ENCODE measurements at regions not wholly inside any gene's neighbourhood (a gene's known extent, or its start where the extent isn't known, plus 50 kb on each side); places are given as distances from the start of the nearest gene placed in this dataset.

DNA sequence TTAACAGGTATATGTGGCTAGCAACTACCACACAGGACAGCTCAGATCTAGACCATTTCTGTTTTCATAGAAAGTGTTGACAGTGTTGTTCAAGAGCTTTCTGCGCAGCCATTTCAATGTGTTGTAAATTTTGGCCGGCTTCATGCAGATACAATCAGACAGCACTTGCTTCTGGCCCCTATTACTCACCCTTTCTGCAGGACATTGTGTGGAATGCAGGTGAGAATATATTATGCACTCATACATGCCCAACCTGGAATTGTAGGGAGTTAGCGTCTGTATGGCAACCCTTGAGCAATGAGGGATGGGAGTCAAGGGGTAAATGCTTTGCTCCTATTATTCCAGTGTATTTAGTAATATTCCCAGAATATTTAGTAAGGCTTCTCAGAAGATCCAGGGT lies 180.9 kb upstream of the PLXNA2 start:
- Mint-ChIP-seq H3K27me3 (ENCODE audit: insufficient read depth) (no peaks in the 10 kb centered on the region), H3K4me3 (no peak overlapping the region), H3K27ac (no peak overlapping the region), H3K4me1 (peaks cover 24% of the 10 kb centered on the region), H3K36me3 (ENCODE audit: low read depth) (no peaks in the 10 kb centered on the region), H3K9me3 (no peaks in the 10 kb centered on the region)
- Histone ChIP-seq H3K27me3 (ENCODE audit: control insufficient read depth, insufficient read depth, low read length, poor library complexity, severe bottlenecking) (no peaks in the 10 kb centered on the region), H3K27ac (ENCODE audit: low read depth, low read length) (no peak overlapping the region), H3K4me1 (ENCODE audit: control insufficient read depth, insufficient read depth, low read length) (peaks cover 11% of the 10 kb centered on the region), H3K9me3 (ENCODE audit: control insufficient read depth, low read length) (peaks cover 4% of the 10 kb centered on the region), H3K9ac (ENCODE audit: extremely low read depth, low read length, poor library complexity, severe bottlenecking) (no peak overlapping the region), H3K4me3 (ENCODE audit: low read length) (no peak overlapping the region), H3K36me3 (ENCODE audit: control insufficient read depth, insufficient read depth, low read length) (no peaks in the 10 kb centered on the region)
- WGBS, 2 experiments (ENCODE audit: insufficient coverage in 1 of 2, insufficient read length in 1 of 2), result 98% methylated on average over 3 of the region's 3 CpGs; no CpG with 5 or more reads in 1 of the 2 experiments
- TF ChIP-seq, protein P1, sequence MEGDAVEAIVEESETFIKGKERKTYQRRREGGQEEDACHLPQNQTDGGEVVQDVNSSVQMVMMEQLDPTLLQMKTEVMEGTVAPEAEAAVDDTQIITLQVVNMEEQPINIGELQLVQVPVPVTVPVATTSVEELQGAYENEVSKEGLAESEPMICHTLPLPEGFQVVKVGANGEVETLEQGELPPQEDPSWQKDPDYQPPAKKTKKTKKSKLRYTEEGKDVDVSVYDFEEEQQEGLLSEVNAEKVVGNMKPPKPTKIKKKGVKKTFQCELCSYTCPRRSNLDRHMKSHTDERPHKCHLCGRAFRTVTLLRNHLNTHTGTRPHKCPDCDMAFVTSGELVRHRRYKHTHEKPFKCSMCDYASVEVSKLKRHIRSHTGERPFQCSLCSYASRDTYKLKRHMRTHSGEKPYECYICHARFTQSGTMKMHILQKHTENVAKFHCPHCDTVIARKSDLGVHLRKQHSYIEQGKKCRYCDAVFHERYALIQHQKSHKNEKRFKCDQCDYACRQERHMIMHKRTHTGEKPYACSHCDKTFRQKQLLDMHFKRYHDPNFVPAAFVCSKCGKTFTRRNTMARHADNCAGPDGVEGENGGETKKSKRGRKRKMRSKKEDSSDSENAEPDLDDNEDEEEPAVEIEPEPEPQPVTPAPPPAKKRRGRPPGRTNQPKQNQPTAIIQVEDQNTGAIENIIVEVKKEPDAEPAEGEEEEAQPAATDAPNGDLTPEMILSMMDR (conservative IDR thresholded peaks at IDR 0.05), result no peak
- no peak for DNase-seq

DNA sequence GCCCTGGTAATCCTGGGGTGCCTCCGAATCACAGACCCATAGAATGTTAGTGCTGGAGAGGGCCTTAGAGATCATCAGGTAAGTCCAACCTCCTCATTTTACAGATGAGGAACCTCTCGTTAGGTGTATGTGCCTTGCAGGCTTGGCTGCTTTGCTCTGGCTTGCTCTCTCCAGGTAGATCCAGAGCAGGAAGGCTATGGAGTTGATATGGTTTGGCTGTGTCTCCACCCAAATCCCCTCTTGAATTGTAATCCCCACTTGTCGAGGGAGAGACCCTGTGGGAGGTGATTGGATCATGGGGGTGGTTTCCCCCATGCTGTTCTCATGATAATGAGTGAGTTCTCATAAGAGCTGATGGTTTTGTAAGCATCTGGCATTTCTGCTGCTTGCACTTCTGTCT lies 186.0 kb upstream of the PLXNA2 start:
- H3K36me3 Mint-ChIP-seq (ENCODE audit: low read depth), result no peaks in the 10 kb centered on the region
- DNase-seq, result peak; percentile 63
- no peak overlapping the region for H3K9ac ChIP-seq (ENCODE audit: extremely low read depth, low read length, poor library complexity, severe bottlenecking)
- H3K27ac Mint-ChIP-seq, result peak overlapping the region; percentile 59
- H3K27ac ChIP-seq (ENCODE audit: low read depth, low read length), result no peak overlapping the region
- no peak overlapping the region for H3K4me3 Mint-ChIP-seq
- WGBS, 2 experiments (ENCODE audit: insufficient coverage in 1 of 2, insufficient read length in 1 of 2), result 48% methylated on average over 3 of the region's 3 CpGs; no CpG with 5 or more reads in 1 of the 2 experiments
- peaks cover 53% of the 10 kb centered on the region for H3K4me1 Mint-ChIP-seq
- peaks cover 1% of the 10 kb centered on the region for H3K27me3 Mint-ChIP-seq (ENCODE audit: insufficient read depth)
- peaks cover 23% of the 10 kb centered on the region for H3K4me1 ChIP-seq (ENCODE audit: control insufficient read depth, insufficient read depth, low read length)
- no peaks in the 10 kb centered on the region for H3K27me3 ChIP-seq (ENCODE audit: control insufficient read depth, insufficient read depth, low read length, poor library complexity, severe bottlenecking)
- no peaks in the 10 kb centered on the region for H3K36me3 ChIP-seq (ENCODE audit: control insufficient read depth, insufficient read depth, low read length)
- TF ChIP-seq, protein P1 (conservative IDR thresholded peaks at IDR 0.05), result no peak
- H3K9me3 ChIP-seq (ENCODE audit: control insufficient read depth, low read length), result no peaks in the 10 kb centered on the region
- peak overlapping the region; percentile 43 for H3K4me3 ChIP-seq (ENCODE audit: low read length)
- no peaks in the 10 kb centered on the region for H3K9me3 Mint-ChIP-seq

DNA sequence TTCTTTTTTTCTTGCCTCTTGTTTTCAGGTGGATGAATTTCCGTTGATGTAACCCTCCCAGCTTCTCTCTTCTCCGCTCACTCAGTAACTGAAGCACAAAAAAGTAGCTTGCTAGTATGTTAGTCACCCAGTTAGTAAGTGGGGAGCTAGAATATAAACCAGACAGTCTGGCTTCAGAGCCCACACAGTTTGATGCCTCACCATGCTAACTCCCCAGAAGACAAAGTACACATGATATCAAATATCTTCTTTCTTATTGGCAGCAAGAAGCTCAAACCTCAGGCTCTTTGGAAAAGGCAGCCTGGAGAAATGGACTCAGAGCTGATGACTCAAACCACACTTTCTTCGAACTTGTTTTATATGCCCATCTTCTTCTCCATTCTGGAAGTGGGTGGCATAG lies 187.5 kb upstream of the PLXNA2 start:
- WGBS, 2 experiments (ENCODE audit: insufficient coverage in 1 of 2, insufficient read length in 1 of 2), result 92 to 100% methylated on average over 1 to 3 of the region's 3 CpGs
- no peak overlapping the region for H3K4me3 ChIP-seq (ENCODE audit: low read length)
- DNase-seq, result no peak
- no peak overlapping the region for H3K27ac ChIP-seq (ENCODE audit: low read depth, low read length)
- TF ChIP-seq, protein P1 (conservative IDR thresholded peaks at IDR 0.05), result no peak
- H3K36me3 Mint-ChIP-seq (ENCODE audit: low read depth), result no peaks in the 10 kb centered on the region
- H3K27me3 Mint-ChIP-seq (ENCODE audit: insufficient read depth), result peaks cover 1% of the 10 kb centered on the region
- H3K36me3 ChIP-seq (ENCODE audit: control insufficient read depth, insufficient read depth, low read length), result no peaks in the 10 kb centered on the region
- H3K9ac ChIP-seq (ENCODE audit: extremely low read depth, low read length, poor library complexity, severe bottlenecking), result no peak overlapping the region
- no peak overlapping the region for H3K4me3 Mint-ChIP-seq
- no peaks in the 10 kb centered on the region for H3K9me3 ChIP-seq (ENCODE audit: control insufficient read depth, low read length)
- H3K27ac Mint-ChIP-seq, result no peak overlapping the region
- H3K4me1 ChIP-seq (ENCODE audit: control insufficient read depth, insufficient read depth, low read length), result peaks cover 25% of the 10 kb centered on the region
- H3K4me1 Mint-ChIP-seq, result peaks cover 52% of the 10 kb centered on the region
- H3K9me3 Mint-ChIP-seq, result no peaks in the 10 kb centered on the region
- H3K27me3 ChIP-seq (ENCODE audit: control insufficient read depth, insufficient read depth, low read length, poor library complexity, severe bottlenecking), result no peaks in the 10 kb centered on the region

All from endodermal cell (in vitro differentiated cells).